Head of caudate nucleus (tissue), 42 donors: ENCODE measurements at regions not wholly inside any gene's neighbourhood (a gene's known extent, or its start where the extent isn't known, plus 50 kb on each side); places are given as distances from the start of the nearest gene placed in this dataset.

Experiments used
- DNase-seq, 42 donors: peaks; one replicate each; pipeline versions ENCODE4 v3.0.0 to v3.0.0-alpha.2; 2020 to 2021; ENCODE audit warnings: mixed read lengths in 7 of 42
- intact Hi-C: fragments of 100-400 bp; cut with DNase I; formaldehyde crosslinking; loops from one replicate; pipeline ENCODE4 v1.15.0; 2022

- DNase-seq, result peak in 4 of 42 donors; percentile 2 to 34 (median 22)
- intact Hi-C loops, result no loop called here
These were observed 241.2 kb downstream of the TTLL2 start for GRCh38 chr6:167565884-167566599.

GRCh38 chr6:167566711-167567141, 241.8 kb downstream of the TTLL2 start:
- DNase-seq, result peak in 2 of 42 donors; percentile 1 to 13
- intact Hi-C loops, result no loop called here

GRCh38 chr6:167567142-167568033, 242.5 kb downstream of the TTLL2 start:
- peak in 21 of 42 donors; percentile 21 to 72 (median 41) for DNase-seq
- intact Hi-C loops, result no loop called here

GRCh38 chr6:167568407-167569024, 243.6 kb downstream of the TTLL2 start:
- intact Hi-C loops, result no loop called here
- peak in 3 of 42 donors; percentile 1 to 29 (median 12) for DNase-seq

GRCh38 chr6:167569041-167569805, 244.3 kb downstream of the TTLL2 start:
- peak in 4 of 42 donors; percentile 0 to 16 (median 10) for DNase-seq
- intact Hi-C loops, result no loop called here

GRCh38 chr6:167569879-167570278, 245.0 kb downstream of the TTLL2 start:
- peak in 2 of 42 donors; percentile 7 to 32 for DNase-seq
- intact Hi-C loops, result no loop called here

GRCh38 chr6:167570460-167571400, 245.8 kb downstream of the TTLL2 start:
- DNase-seq, result peak in 4 of 42 donors; percentile 1 to 18 (median 16)
- intact Hi-C loops, result no loop called here

GRCh38 chr6:167571550-167571949, 246.7 kb downstream of the TTLL2 start:
- intact Hi-C loops, result no loop called here
- DNase-seq, result peak in 2 of 42 donors; percentile 1 to 27

- DNase-seq, result peak in 4 of 42 donors; percentile 1 to 29 (median 16)
- intact Hi-C loops, result no loop called here
These were observed 247.2 kb downstream of the TTLL2 start for GRCh38 chr6:167572106-167572505.

- DNase-seq, result peak in 10 of 42 donors; percentile 5 to 64 (median 35)
- intact Hi-C loops, result no loop called here
These were observed 248.0 kb downstream of the TTLL2 start for GRCh38 chr6:167572841-167573271.

GRCh38 chr6:167573461-167574215, 248.8 kb downstream of the TTLL2 start:
- intact Hi-C loops, result no loop called here
- DNase-seq, result peak in 4 of 42 donors; percentile 2 to 31 (median 20)

- intact Hi-C loops, result no loop called here
- DNase-seq, result peak in 9 of 42 donors; percentile 9 to 60 (median 29)
These were observed 249.7 kb downstream of the TTLL2 start for GRCh38 chr6:167574431-167575151.

- intact Hi-C loops, result no loop called here
- DNase-seq, result peak in 3 of 42 donors; percentile 0 to 34 (median 14)
These were observed 250.3 kb downstream of the TTLL2 start for GRCh38 chr6:167575158-167575696.

GRCh38 chr6:167576050-167576741, 250.5 kb upstream of the AFDN start:
- intact Hi-C loops, result no loop called here
- DNase-seq, result peak in 2 of 42 donors; percentile 7 to 14

GRCh38 chr6:167576828-167577503, 249.7 kb upstream of the AFDN start:
- intact Hi-C loops, result no loop called here
- DNase-seq, result peak in 4 of 42 donors; percentile 0 to 16 (median 12)
